ENCODE measurements at regions not wholly inside any gene's neighbourhood (a gene's known extent, or its start where the extent isn't known, plus 50 kb on each side); places are given as distances from the start of the nearest gene placed in this dataset.

DNA sequence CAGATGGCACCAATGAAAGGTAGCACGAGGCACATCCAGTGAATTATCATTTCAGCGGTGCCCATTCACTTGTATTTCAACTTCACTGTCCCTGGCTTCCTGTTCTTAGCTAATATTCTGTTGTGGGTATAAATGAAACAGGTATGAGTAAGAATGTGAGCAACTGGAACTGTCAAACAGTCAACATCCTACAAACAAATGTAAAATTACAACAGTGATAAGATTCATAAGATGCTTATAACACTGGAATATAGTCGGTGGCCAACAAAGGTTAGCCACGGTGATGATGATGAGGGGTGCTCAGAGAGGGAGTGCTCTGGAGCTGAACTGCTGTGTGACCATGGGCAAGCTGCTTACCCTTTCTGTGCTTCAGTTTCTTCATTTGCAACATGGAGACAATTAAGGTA, 74.9 kb upstream of the TOX2 start:
- no peak for TF ChIP-seq EZH2phosphoT487 (IDR thresholded peaks at IDR 0.05; ENCODE audit: borderline replicate concordance, low read depth, low read length)
- TF ChIP-seq CTCF (conservative IDR thresholded peaks at IDR 0.05; ENCODE audit: low read length), result no peak
- no peaks in the 10 kb centered on the region for H3K9me2 ChIP-seq (ENCODE audit: insufficient read depth, low read length)
- no peaks in the 10 kb centered on the region for H3K79me2 ChIP-seq (ENCODE audit: insufficient read depth, low read depth, low read length)
- no peaks in the 10 kb centered on the region for H3K36me3 ChIP-seq (ENCODE audit: insufficient read depth, low read length)
- ChIA-PET CTCF (ENCODE audit: unreplicated experiment) (interaction anchor here (1.3 to 1.6 kb wide), 2 partner anchors 83 to 89 kb away, joined by 3 to 5 read pairs; no protein-coding TSS in a partner anchor), POLR2A (interaction anchor here (0.6 to 0.7 kb wide), 3 partner anchors 10 to 1946 kb away, joined by 3 read pairs; no protein-coding TSS in a partner anchor)
- no peak overlapping the region for H3K27ac ChIP-seq (ENCODE audit: low read depth, low read length, poor library complexity, severe bottlenecking)
- DNase-seq (ENCODE audit: low spot score), result no peak
- no peaks in the 10 kb centered on the region for H3K9me3 ChIP-seq (ENCODE audit: low read length)
- no peak overlapping the region for H3K4me2 ChIP-seq (ENCODE audit: low read length)
- intact Hi-C loops (cut with micrococcal nuclease; ENCODE audit: unreplicated experiment), result loop anchor here (1.0 kb wide), 1 partner anchor 89 kb away; no protein-coding TSS in a partner anchor
- H3K4me3 ChIP-seq (ENCODE audit: low read depth, low read length, poor library complexity, severe bottlenecking), result no peak overlapping the region
- H4K20me1 ChIP-seq (ENCODE audit: insufficient read depth, low read length), result no peaks in the 10 kb centered on the region
- no TSS peak for BruUV-seq (replicated peaks)
- H2AFZ ChIP-seq (ENCODE audit: low read length), result no peak overlapping the region
- no peaks in the 10 kb centered on the region for H3K4me1 ChIP-seq (ENCODE audit: insufficient read depth, low read length, poor library complexity, severe bottlenecking)

- H3K4me1 ChIP-seq (ENCODE audit: insufficient read depth, low read length, poor library complexity, severe bottlenecking), result no peaks in the 10 kb centered on the region
- no peak overlapping the region for H3K4me3 ChIP-seq (ENCODE audit: low read depth, low read length, poor library complexity, severe bottlenecking)
- no peaks in the 10 kb centered on the region for H3K9me3 ChIP-seq (ENCODE audit: low read length)
- H3K27ac ChIP-seq (ENCODE audit: low read depth, low read length, poor library complexity, severe bottlenecking), result no peak overlapping the region
- no peaks in the 10 kb centered on the region for H3K9me2 ChIP-seq (ENCODE audit: insufficient read depth, low read length)
- H2AFZ ChIP-seq (ENCODE audit: low read length), result no peak overlapping the region
- BruUV-seq (replicated peaks), result no TSS peak
- H3K4me2 ChIP-seq (ENCODE audit: low read length), result no peak overlapping the region
- POLR2A ChIA-PET, result no interaction called here
- CTCF ChIA-PET (ENCODE audit: unreplicated experiment), result no interaction called here
- no peaks in the 10 kb centered on the region for H4K20me1 ChIP-seq (ENCODE audit: insufficient read depth, low read length)
- no peak for DNase-seq (ENCODE audit: low spot score)
- intact Hi-C loops (cut with micrococcal nuclease; ENCODE audit: unreplicated experiment), result no loop called here
- H3K36me3 ChIP-seq (ENCODE audit: insufficient read depth, low read length), result no peaks in the 10 kb centered on the region
- no peaks in the 10 kb centered on the region for H3K79me2 ChIP-seq (ENCODE audit: insufficient read depth, low read depth, low read length)
- TF ChIP-seq EZH2phosphoT487 (IDR thresholded peaks at IDR 0.05; ENCODE audit: borderline replicate concordance, low read depth, low read length), result no peak
- TF ChIP-seq CTCF (conservative IDR thresholded peaks at IDR 0.05; ENCODE audit: low read length), result no peak
Measured at GRCh38 chr20:43838703-43839060, 76.0 kb upstream of the TOX2 start.

GRCh38 chr20:43837856-43838702, 76.6 kb upstream of the TOX2 start:
- CTCF ChIA-PET (ENCODE audit: unreplicated experiment), result no interaction called here

More at GRCh38 chr20:43837856-43838702, 76.6 kb upstream of the TOX2 start:
- BruUV-seq (replicated peaks), result no TSS peak
- no peaks in the 10 kb centered on the region for H3K36me3 ChIP-seq (ENCODE audit: insufficient read depth, low read length)
- DNase-seq (ENCODE audit: low spot score), result no peak
- no peaks in the 10 kb centered on the region for H3K9me2 ChIP-seq (ENCODE audit: insufficient read depth, low read length)
- no peaks in the 10 kb centered on the region for H4K20me1 ChIP-seq (ENCODE audit: insufficient read depth, low read length)
- H3K79me2 ChIP-seq (ENCODE audit: insufficient read depth, low read depth, low read length), result no peaks in the 10 kb centered on the region
- TF ChIP-seq EZH2phosphoT487 (IDR thresholded peaks at IDR 0.05; ENCODE audit: borderline replicate concordance, low read depth, low read length) (no peak), CTCF (conservative IDR thresholded peaks at IDR 0.05; ENCODE audit: low read length) (no peak)
- POLR2A ChIA-PET, result no interaction called here
- intact Hi-C loops (cut with micrococcal nuclease; ENCODE audit: unreplicated experiment), result no loop called here
- no peak overlapping the region for H2AFZ ChIP-seq (ENCODE audit: low read length)
- H3K4me1 ChIP-seq (ENCODE audit: insufficient read depth, low read length, poor library complexity, severe bottlenecking), result no peaks in the 10 kb centered on the region
- H3K9me3 ChIP-seq (ENCODE audit: low read length), result no peaks in the 10 kb centered on the region
- no peak overlapping the region for H3K4me3 ChIP-seq (ENCODE audit: low read depth, low read length, poor library complexity, severe bottlenecking)
- no peak overlapping the region for H3K4me2 ChIP-seq (ENCODE audit: low read length)
- H3K27ac ChIP-seq (ENCODE audit: low read depth, low read length, poor library complexity, severe bottlenecking), result no peak overlapping the region

Data from OCI-LY7 (cell line).